SIG-M5 (cell line): ENCODE measurements at regions not wholly inside any gene's neighbourhood (a gene's known extent, or its start where the extent isn't known, plus 50 kb on each side); places are given as distances from the start of the nearest gene placed in this dataset.
A peak's percentile ranks its signal among the peaks of the same experiment; 100 is the strongest.
"Not testable (repeated sequence)": the region's sequence is repeated elsewhere in the genome, so short reads cannot be mapped to it uniquely, and the experiment has no call there.

ENCODE experiments used
- DNase-seq: peaks from one replicate; lab custom pipeline; 2025; lab: John Stamatoyannopoulos, UW

DNA sequence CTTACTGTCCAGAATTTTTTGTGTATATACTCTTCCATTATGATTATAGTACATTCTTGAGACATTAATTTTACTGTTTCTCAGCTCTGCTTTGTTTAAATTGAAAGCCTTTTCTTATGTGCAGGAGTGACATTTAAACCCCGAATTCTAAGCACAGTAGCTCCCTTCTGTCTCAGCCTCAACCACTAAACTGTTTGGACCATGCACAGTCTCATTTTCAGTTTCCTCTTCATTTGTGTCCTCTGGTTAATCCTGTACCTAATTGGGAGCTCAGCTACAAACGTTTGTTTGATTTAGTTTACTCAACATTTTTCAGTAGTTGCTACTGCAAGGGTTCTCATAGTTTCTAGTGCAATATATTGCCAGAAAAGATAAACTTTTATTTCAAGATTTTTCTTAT lies 206.3 kb downstream of the SLITRK5 start:
- no peak for DNase-seq

DNA sequence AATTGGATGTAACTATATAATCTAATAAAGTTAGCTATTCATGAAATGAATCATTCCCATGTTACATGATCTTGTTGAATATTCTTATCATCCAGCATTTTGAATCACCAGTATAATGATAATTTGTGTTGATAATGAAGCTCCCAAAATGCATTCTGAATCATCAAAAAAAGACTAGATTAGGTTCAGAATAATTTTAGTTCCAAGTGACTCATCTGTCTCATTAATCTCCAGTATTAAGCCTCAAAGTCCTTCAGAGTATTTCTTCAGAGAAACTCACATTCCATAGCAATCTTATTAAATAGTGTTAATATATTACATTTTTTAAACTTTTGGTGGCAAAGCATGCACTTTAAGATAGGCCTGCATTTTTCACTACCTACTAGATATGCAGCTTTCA lies 207.5 kb downstream of the SLITRK5 start:
- DNase-seq = no peak

GRCh38 chr13:87884884-87885283 lies 213.7 kb downstream of the SLITRK5 start:
- DNase-seq = no peak

GRCh38 chr13:87887459-87888123 lies 216.4 kb downstream of the SLITRK5 start:
- no peak for DNase-seq

DNA sequence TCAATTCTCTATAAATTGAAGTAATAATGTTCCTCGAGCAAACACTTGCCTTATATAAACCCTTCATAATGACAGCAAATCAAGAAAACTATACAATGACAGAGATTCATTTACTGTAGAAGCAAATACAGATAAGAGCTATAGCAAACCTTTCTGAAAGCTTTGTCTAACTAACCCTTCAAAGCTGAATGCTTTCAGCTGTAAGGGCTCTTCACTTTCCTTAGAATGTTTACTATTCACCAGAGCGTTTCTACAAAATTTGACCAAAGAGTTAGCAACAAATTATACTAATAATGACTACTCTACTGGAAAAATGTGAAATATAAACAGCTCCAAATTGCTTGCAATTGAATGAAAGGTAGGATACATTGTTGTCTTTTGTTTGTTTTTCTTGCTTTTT lies 218.1 kb downstream of the SLITRK5 start:
- DNase-seq = no peak

GRCh38 chr13:87893186-87893585 lies 222.0 kb downstream of the SLITRK5 start:
- no peak for DNase-seq

DNA sequence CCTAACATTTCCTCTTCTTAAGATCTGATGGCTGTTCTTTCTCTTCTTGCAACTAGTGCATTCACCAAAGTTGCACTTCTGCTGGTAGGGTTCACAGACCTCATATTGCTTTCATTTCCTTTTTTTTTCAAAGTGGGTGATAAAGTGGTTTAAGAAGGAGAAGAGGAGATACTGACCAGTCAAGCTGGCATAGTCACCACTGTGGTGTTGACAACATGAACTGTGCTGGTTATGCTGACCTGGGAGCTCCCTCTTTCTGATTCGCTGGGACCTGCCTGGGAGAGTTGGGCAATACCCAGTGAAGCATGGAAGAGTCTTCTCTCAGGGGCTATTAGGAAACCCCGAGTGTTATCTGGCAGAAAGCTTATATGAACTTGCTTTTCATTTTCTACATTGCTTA lies 222.9 kb downstream of the SLITRK5 start:
- DNase-seq = peak; percentile 68

GRCh38 chr13:87903553-87903952 lies 232.4 kb downstream of the SLITRK5 start:
- no peak for DNase-seq

- DNase-seq = no peak
Measured at GRCh38 chr13:87906411-87906810, 235.2 kb downstream of the SLITRK5 start.

DNA sequence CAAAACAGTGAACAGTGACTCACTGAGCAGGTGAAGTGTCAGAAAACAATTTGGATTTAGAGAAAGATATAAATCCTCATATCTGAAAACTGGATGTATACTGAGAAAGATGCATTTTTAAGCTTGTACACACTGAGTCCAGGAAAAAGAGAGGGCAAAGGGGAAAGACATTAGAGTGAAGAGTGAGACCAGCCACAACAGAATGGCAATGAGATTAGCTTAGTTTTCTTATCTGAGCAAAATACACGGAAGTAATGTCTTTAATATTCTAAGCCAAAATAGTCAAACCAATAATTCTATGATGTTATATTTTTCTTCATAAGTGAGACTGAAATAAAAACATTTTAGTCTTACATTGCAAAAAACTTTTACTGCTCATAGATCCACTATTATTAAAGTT lies 236.0 kb downstream of the SLITRK5 start:
- no peak for DNase-seq

GRCh38 chr13:87919956-87920355 lies 248.8 kb downstream of the SLITRK5 start:
- no peak for DNase-seq

GRCh38 chr13:87923753-87924152 lies 252.6 kb downstream of the SLITRK5 start:
- no peak for DNase-seq

DNA sequence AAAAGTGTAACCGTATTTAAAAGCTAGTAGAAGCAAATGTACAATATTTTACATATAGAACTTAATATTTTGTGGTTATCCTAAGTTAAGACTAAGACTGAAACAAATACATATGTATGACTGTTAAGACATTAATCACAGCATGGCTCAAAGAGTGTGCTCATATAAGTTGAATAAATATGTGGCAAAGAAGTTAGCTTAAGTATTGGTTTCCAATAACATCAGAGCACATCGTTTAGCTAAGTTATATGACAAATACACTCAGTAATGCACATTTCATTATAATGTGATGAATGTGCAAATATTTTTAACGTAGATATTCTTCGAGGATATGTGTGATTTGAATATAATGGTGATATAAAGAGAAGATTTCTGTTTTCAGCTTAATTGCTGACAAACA lies 253.8 kb downstream of the SLITRK5 start:
- DNase-seq = no peak

- DNase-seq = no peak
Measured at GRCh38 chr13:87940776-87941175, 269.6 kb downstream of the SLITRK5 start.

DNA sequence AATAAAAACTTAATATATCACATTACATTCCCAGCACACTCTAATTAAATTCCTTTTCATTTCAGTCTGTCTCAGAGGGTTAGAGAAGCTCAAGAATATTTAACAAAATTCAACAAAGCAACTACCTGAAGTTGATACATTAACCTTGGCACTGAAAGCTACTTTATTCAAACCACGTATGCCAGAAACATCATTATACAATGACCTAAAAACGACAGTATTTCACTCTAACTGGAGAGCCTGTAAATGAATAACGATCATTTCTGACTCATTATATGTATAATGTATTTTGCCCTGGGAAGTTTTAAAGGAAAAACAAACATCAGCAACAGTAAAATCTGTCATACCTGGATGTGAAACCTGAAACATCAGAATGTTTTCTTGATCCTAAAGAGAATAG lies 270.1 kb downstream of the SLITRK5 start:
- no peak for DNase-seq

DNA sequence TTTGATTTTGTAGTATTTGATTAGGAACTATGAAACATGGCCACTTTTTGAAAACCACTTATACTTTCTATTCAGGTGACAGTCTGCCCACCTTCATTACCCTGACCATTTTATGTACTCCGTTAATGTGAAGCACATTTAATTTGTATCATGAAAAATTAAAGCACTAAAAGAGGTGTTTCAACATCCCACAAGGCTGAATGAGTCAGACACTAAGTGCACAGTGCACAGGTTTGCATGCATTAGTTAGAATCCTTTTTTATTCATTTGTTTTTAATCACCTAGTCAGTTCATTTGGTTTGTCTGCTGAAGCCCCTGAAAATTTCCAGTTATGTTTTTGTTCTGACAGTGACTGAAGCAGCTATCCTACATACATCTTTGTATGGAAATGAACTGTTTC lies 271.0 kb downstream of the SLITRK5 start:
- no peak for DNase-seq

DNA sequence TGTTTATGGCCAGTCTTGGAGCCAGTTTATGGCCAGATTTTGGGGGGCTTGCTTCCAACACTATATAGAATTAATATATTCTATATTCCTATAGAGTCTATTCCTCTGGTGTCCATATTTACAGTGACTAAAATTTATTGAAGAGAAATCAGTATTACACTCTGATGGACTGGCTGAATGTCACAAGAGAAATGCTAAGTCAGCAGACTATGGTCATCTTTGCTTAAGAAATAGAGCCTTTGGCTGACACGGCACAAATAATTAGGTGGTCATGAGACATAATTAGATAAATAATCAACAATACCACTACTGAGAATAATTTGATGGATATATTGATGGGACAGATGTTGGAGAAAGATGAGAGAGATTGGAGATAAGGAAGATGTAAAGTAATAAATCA lies 272.9 kb downstream of the SLITRK5 start:
- DNase-seq = no peak

DNA sequence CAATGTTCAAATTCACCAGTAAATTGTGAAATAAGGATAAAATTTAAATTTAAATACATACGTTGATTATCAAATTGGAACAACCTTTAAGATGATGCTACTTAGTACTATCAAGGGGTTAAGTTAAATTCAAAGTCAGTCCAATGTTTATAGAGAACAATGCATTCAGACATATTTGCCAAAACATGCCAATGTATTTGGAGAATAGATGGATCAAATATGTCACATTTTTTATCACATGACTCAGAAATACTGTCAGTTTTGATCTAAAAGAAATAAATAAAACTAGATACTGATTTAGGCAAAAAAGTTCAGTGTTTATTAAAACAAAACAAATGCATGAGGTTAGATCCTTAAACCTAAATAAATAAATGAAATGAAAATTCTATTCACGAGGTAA lies 281.2 kb downstream of the SLITRK5 start:
- DNase-seq = no peak

DNA sequence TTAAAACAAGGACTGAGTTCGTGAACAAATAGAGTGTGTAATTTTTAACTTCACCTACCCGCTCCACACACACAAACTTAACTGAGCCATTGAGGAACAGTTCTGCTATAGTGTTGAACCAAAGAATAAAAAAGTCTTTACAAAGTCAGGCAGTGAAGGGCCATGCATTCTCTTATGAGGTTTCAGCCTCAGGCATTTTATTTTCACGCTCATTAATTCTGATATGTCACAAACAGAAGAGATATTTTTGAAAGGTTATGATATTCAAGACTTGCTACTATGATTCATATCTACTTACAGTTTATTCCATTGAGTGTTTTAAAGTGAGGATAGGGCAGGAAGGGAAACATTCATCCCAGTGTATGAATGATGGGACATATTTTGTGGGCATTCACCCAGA lies 282.2 kb downstream of the SLITRK5 start:
- DNase-seq = no peak

- DNase-seq = no peak
Measured at GRCh38 chr13:87954091-87954490, 282.9 kb downstream of the SLITRK5 start.

- no peak for DNase-seq
Measured at GRCh38 chr13:87961546-87961945, 290.4 kb downstream of the SLITRK5 start.

DNA sequence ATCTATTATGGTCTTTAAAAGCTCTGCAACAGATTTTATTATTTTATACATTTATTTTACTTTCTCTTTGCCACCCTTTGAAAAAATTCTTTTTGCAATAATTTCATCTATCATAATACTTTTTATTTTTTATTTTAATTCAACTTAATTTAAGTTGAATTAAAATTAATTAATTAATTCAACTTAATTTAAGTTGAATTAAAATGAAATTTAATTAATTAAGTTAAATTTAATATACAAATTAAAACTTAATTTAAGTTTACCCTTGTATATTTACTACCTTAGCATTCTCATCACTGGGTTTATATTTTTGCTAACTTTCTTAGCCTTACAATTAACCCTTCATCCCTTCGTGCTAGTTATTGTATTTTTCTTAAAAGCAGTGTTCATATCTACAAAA lies 301.4 kb downstream of the SLITRK5 start:
- DNase-seq = no peak

DNA sequence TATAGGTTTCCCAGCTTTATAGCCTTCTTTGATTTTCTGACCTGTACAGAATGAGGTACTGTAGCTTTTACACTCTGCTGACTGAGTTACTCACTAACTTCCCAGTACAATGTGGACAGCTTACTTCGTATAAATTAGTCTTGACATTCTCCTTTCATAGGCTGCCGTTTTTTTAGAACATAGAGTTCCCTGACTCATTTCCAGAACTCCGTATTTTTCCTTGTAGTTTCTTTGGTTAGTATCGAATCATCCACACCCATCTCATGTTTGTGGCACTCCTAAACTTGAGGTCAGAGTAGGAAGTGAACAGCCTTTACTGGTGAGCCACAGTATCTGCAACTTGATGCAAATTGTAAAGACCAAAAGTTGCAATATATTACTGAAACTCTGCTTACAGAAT lies 303.9 kb downstream of the SLITRK5 start:
- DNase-seq = no peak

DNA sequence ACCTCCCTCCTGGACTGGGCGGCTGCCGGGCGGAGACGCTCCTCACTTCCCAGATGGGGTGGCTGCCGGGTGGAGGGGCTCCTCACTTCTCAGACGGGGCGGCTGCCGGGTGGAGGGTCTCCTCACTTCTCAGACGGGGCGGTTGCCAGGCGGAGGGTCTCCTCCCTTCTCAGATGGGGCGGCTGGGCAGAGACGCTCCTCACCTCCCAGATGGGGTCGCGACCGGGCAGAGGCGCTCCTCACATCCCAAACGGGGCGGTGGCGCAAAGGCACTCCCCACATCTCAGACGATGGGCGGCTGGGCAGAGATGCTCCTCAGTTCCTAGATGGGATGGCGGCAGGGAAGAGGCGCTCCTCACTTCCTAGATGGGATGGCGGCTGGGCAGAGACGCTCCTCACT lies 305.5 kb downstream of the SLITRK5 start:
- DNase-seq = not testable (repeated sequence)

DNA sequence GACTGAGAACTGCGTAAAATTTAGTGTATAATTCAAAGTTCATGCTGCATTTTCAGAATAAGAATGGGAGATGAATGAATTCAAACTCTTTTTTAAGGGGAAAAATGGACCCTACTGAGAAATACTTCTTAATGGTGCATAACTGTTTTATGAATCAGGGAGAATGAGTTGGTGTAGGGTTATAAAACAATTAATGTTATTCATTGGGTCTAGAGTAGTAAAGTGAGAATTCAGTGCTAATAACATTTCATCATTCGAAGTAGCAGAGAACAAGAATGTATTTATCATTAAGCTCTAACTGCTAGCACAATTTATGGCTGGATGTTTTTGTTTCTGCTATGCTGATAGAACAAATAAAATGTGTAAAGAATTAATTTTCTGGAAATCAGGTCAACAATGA lies 310.2 kb downstream of the SLITRK5 start:
- DNase-seq = no peak
